Amniotic stem cell (primary cell): ENCODE measurements at regions not wholly inside any gene's neighbourhood (a gene's known extent, or its start where the extent isn't known, plus 50 kb on each side); places are given as distances from the start of the nearest gene placed in this dataset.

Source experiments
- DNase-seq: peaks from one replicate; lab custom pipeline; 2025; lab: John Stamatoyannopoulos, UW

DNA sequence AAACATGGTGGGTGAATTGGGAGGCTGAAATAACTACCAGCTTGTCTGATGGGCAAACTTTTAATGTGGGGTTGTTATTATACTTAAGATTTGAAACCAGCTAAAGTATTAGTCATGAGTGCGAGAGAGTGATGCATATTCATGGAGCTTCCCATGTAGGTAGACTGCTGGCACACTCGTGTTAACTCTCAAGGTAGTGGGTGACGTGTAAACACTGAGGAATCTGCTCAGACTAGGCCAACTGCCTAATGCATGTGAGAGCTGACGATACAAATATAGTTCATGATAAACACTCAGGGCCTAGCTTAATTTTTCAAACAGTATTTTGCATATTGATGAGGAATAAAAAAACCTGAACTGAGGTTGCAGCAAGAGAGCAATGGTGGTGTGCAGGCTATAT lies 1165.7 kb upstream of the PIK3C3 start:
- DNase-seq = no peak

- no peak for DNase-seq
Observed at GRCh38 chr18:40782453-40783130, 1172.4 kb upstream of the PIK3C3 start.

- no peak for DNase-seq
Observed at GRCh38 chr18:40769786-40770185, 1185.2 kb upstream of the PIK3C3 start.

DNA sequence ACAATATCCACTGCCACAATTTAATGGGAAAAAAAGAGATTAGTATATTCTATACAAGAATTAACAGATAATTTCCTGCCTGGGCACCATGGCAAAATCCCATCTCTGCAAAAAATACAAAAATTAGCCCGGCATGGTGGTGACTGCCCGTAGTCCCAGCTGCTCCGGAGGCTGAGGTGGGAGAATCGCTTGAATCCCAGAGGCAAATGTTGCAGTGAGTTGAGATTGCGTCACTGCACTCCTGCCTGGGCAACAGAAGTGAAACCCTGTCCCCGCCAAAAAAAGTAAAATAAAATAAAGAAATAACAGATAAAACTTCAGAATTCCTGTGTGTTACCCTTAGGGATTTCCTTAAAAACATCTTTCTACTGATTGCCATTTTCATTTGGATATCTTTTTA lies 1194.8 kb upstream of the PIK3C3 start:
- DNase-seq = no peak

- DNase-seq = no peak
Observed at GRCh38 chr18:40754477-40754876, 1200.6 kb upstream of the PIK3C3 start.

DNA sequence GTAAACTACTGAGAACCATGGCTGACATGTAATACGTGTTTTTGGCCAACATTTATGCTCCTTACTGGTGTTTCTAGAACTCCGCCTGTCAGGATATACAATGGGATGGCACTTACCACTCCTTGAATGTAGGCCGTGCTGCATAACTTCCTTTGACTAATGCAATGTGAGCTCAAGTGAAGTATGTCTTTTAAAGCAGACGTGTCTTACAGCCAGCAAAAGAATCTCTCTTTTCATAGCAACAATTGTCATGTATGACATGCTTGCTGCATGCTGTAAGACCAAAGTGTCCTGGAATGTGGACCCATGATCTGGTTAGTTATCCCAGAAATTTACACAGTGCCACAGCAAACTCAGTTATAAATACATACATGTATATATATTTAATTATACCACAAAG lies 1202.7 kb upstream of the PIK3C3 start:
- no peak for DNase-seq

DNA sequence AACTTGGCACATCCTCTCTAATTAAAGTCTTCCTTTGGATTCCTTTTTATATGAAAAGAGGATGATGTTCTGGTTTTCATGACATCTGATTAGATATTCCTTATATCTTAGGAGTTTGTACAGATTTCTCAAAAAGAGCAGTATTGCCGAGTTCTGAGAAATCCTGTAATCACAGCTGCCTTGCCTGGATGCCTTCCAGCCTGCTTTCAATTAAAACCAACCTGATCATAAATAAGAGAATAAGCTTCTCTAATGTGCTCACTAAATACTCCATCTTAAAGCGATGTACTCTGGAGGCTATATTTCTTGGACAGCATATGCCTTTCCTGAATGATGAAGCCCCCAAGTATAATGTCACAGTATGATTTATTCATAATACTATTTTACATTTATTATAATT lies 1203.8 kb upstream of the PIK3C3 start:
- no peak for DNase-seq

GRCh38 chr18:40739029-40739428 lies 1216.0 kb upstream of the PIK3C3 start:
- no peak for DNase-seq

GRCh38 chr18:40738321-40738880 lies 1216.6 kb upstream of the PIK3C3 start:
- no peak for DNase-seq

DNA sequence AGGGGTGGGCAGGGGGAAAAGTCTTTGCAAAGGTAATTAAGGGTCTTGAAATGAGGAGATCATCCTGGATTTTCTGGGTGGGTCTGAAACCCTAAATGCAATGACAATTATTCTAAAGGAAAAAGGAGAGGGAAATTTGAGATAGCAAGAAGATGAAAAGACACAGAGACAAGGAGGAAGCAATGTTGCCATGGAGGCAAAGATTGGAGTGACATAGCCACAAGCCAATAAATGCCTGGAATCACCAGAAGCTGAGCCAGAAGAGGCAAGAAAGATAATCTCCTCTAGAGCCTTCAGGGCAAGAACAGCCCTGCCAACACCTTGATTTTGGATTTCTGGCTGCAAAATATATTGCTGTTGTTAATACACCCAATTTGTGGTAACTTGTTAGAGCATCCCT lies 1246.3 kb upstream of the PIK3C3 start:
- no peak for DNase-seq

- DNase-seq = no peak
Observed at GRCh38 chr18:40707797-40708196, 1247.2 kb upstream of the PIK3C3 start.

DNA sequence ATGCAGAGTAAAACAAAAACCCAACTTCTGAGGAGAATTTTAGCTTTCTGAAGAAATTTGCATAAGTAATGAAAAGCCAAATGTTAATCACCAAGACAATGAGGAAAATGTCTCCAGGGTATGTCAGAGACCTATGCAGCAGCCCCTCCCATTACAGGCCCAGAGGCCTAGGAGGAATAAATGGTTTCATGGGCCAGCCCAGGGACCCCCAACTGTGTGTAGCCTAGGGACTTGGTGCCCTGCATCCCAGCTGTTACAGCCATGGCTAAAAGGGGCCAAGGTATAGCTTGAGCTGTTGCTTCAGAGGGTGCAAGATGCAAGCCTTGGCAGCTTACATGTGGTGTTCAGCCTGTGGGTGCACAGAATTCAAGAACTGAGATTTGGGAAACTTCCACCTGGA lies 1256.9 kb upstream of the PIK3C3 start:
- DNase-seq = no peak

GRCh38 chr18:40695526-40695925 lies 1259.5 kb upstream of the PIK3C3 start:
- DNase-seq = no peak

GRCh38 chr18:40692871-40693270 lies 1262.2 kb upstream of the PIK3C3 start:
- DNase-seq = no peak

GRCh38 chr18:40690062-40690461 lies 1265.0 kb upstream of the PIK3C3 start:
- no peak for DNase-seq

DNA sequence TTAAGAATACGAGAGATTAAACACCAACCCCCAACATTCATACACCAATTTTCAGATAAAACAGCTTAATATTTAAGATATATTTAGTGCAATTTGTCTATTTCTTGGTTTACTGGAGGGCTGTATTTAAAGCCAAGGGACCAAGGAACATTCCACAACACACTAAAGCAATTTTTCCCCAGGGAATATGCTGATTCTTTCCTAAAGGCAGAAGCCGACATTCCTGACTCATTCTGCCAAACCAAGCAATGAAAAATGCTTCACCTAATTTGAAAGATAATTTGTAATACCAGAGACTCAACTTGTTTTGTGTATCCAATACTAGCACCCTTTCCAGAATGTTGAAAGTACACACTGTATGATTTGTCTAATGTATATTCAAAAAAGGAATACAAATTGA lies 1267.6 kb upstream of the PIK3C3 start:
- DNase-seq = no peak

DNA sequence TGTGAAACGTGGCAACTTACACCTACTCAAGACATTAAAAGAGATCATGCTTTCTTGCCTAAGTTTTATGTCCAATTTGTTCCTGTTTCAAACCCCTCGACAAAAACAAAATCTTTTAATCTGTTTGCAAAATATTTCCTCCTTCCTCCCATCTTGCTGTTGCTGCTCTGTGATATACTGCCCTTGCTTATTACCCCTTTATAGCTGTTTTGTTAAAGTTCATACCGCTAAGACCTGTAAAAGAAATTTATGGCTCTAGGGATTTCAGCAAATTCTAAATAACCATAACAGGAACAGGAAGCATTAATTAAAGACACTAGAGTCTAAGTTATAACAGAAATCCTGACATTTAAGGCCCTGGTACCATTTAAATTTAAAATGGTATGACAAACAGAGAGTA lies 1268.2 kb upstream of the PIK3C3 start:
- no peak for DNase-seq

- no peak for DNase-seq
Observed at GRCh38 chr18:40685219-40685618, 1269.8 kb upstream of the PIK3C3 start.

- DNase-seq = no peak
Observed at GRCh38 chr18:40678318-40678717, 1276.7 kb upstream of the PIK3C3 start.

- no peak for DNase-seq
Observed at GRCh38 chr18:40676668-40677067, 1278.4 kb upstream of the PIK3C3 start.

GRCh38 chr18:40673150-40673549 lies 1281.9 kb upstream of the PIK3C3 start:
- no peak for DNase-seq

GRCh38 chr18:40672590-40672989 lies 1282.4 kb upstream of the PIK3C3 start:
- no peak for DNase-seq

DNA sequence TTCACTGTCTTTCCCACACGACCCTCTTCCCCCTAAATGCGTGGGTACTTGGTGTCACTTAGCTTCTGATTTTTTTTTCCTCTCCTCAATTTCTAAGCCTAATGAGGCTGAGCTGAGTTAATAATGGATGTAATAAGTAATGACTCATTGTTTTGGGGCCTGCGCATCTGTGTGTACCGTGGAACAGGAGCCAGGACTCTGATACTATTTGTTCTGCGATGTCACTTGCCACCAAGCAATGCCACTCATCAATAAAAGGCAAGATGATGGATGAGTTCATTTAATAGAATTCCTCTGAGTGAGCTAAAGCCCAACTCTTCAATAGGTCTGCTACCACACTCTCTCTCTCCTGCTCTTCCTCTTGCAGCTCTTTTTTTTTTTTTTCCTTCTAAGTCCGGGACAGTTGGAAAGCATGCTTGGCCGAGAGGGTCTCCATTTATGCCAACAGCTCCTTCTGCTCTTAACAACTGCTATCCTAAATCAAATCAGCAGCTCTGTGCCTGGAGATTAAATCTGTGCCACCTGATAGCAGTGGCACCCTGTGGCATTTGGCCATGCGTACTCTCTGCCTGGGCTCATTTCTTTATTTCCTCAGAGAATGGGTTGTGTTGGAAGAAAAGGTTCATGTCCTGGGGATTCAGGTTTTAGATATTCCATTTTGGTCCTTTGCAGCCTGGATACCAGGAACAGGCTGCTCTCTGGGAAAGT lies 1284.2 kb upstream of the PIK3C3 start:
- DNase-seq = no peak
